Muscle of arm (tissue), 1 donor: ENCODE measurements at regions not wholly inside any gene's neighbourhood (a gene's known extent, or its start where the extent isn't known, plus 50 kb on each side); places are given as distances from the start of the nearest gene placed in this dataset.
"Not testable (repeated sequence)": the region's sequence is repeated elsewhere in the genome, so short reads cannot be mapped to it uniquely, and the experiment has no call there.

Experiments used
- DNase-seq: peaks from one replicate; pipeline ENCODE4 v3.0.0-alpha.2; 2013

DNA sequence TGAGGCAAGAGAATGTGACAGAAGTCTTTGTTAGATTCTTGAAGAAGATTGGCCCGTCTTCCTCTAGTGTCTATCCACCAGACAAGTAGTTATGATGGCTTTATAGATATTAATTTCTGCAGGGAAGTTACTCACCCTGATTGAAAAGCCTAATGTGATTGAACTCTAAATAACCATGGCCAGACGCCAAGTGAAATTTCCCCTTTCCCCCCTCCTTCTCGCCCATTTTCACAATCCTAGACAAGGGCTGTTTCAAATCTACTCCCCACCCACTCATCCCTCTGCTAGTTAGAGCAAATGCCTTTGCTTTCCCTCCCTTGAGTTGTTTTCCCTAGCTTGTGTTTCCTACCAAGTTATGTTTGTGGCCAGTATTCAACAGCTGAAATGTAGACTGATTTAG, 182.5 kb downstream of the TMEM167A start:
- DNase-seq = peak; percentile 15

DNA sequence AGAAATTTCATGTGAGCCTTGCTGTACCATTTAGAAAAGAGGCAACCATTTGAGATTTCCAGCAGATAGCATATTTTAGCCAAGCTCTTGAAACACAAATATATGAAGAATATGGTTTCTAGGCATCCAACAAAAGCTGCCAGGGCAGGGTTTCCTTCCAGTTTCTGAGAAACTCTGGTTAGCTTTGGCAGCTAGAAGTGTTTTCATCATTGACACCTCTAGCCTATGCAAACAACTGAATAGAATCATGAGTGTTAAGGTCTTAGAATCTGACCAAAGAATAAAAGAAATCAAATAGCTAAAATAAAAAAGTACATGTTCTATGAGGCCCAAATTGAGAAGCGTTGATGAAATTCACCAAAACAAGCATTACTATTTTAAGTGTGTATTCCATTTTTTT, 188.1 kb downstream of the TMEM167A start:
- no peak for DNase-seq

DNA sequence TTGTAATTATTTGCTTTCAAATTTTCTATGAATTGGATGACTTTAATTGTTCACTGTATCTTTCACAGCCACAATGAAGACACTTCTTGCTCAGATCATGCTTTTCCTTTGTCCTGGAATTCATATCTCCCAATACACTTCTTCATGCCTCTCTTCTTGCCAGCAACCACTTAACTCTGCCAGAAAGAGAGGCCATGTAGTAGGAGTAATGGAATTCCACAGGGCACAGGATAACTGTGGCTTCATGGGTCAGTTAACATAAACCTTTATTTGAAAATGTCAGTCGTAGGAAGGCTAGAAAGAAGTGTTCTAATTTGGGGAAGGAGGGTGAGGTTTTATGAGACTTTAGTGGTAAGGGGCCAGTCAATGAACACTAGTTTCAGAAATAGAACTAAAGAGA, 190.3 kb downstream of the TMEM167A start:
- DNase-seq = no peak

DNA sequence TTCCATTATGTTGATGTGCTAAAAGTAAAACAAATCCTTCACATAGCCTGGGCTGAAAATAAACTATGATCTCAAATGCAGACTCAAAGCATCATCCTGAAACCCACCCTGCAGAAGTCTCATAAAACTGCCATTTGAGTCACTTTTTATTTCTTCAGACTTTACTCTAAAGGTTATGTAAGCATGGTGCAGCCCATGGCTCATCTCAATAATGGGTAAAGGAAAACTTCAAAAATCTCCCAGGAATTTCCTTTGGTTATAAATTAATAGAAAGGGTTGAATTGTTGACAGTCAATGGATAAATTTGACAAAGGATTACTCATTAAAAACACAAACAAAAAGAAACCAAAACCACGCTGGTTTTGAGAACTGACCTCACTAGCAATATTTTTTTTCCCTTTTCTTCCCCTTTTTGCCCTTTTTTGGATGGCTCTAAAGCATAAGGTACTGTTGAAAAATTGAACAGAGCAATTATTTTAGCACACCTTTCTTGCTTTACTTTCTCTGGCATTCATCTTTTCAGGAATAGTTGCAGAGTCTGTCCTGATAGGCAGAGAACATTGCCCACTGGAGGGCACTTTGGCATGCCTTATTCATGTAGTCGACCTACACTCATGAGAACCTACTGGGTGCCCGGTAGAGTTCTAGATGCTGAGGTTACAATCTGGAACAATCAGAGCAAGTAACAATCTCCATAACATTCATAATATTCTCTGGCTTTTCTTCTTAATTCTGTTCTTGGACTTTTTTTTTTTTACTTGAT, 191.4 kb downstream of the TMEM167A start:
- DNase-seq = no peak

DNA sequence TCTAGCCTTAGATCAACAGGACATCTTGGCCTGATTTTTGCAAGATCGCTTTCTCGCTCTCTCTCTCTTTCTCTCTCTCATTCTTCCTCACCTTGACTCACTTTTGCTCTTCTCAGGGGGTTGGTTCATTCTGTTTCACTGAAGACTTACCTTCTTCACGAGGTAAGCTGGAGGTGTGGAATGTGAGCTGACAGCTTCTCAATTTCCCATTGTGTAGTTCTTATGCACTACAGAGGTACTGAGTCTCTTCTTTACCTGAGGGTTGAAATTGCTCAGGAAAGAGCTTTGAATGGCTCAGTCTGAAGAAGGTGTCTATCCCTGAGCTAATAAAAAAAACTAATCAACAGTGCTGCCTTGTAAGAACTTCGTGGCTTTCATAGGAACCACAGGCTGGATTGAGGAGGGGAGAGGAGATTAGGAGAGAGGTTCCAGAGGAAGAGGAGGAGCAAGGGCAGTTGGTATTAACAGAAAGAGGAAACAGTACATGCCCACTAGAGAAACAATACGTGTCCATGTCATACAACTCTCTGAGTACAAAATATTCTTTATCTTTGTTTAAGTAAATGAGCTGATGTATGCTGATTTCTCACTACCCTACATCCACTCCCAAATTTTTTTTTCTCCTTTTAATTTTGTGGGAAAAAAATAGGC, 192.2 kb downstream of the TMEM167A start:
- DNase-seq = no peak

DNA sequence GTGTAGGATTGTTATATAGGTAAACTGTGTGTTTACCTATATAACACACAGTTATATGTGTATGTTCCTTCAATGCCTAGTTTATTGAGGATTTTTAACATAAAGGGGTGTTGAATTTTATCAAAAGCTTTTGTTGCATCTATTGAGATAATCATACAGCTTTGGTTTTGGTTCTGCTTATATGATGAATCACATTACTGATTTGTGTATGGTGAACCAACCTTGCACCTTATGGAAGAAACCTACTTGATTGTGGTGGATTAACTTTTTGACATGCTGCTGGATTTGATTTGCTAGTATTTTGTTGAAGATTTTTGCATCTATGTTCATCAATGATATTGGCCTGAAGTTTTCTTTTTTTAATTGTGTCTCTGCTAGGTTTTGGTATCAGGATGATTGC, 194.9 kb downstream of the TMEM167A start:
- DNase-seq = no peak

DNA sequence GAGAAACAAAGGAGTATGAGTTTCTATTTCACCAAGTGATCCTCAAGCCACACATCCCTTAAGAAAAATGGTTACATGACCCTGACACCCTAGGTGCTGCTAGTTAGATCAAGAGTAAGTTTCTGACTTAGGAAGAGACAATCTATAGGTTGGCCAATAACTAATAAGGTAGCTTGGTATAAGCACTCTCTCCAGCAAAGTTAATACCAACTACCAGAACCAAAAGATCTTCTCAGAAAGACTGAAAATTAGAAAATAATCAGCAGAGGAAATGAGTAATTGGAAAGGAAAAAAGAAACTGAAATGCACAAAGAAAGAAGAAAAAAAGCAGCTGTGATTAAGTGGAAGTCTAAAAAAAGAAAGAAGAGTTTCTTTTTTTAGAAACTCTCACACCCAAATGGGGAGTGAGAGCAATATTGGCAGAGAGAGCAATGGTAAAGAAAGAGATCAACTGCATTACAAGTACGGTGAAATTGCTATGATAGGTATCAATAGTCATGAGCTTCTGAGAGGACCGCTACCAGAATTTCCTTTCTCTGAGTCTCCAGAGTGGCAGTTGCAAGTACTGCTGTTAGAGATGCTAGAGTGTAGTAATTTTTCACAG, 195.5 kb downstream of the TMEM167A start:
- DNase-seq = no peak

DNA sequence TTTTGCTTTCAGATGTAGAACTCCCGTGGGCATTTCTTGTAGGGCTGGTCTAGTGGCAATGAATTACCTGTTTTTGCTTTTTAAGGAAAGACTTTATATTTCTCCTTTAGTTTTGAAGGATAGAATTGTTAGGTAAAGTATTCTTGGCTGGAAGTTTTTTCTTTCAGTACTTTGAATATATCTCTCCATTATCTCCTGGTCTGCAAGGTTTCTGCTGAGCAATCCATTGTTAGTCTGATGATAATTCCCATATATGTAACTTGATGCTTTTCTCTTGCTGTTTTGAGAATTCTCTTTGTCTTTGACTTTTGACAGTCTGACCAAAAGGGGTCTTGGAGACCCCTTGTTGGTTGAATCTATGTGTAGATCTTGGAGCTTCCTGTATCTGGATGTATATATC, 198.1 kb downstream of the TMEM167A start:
- no peak for DNase-seq

DNA sequence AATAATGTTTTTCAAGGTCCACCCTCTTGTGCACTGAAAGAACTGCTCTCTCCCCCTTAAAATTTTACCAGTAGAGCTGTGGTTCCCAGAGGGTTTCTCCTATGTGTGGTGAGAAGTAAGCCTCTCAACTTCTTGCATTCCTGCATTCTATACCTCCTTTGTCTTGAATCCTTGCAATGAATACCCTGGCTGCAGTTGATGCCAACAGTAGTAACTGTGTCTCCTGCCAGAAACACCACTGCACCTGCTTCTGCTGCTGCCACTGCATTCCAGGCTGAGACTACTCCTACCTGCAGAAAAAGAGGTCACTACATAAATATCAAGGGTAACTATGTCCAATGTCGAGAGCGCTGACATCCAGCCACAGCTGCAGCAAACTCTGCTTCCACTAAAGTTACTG, 203.7 kb downstream of the TMEM167A start:
- DNase-seq = no peak

DNA sequence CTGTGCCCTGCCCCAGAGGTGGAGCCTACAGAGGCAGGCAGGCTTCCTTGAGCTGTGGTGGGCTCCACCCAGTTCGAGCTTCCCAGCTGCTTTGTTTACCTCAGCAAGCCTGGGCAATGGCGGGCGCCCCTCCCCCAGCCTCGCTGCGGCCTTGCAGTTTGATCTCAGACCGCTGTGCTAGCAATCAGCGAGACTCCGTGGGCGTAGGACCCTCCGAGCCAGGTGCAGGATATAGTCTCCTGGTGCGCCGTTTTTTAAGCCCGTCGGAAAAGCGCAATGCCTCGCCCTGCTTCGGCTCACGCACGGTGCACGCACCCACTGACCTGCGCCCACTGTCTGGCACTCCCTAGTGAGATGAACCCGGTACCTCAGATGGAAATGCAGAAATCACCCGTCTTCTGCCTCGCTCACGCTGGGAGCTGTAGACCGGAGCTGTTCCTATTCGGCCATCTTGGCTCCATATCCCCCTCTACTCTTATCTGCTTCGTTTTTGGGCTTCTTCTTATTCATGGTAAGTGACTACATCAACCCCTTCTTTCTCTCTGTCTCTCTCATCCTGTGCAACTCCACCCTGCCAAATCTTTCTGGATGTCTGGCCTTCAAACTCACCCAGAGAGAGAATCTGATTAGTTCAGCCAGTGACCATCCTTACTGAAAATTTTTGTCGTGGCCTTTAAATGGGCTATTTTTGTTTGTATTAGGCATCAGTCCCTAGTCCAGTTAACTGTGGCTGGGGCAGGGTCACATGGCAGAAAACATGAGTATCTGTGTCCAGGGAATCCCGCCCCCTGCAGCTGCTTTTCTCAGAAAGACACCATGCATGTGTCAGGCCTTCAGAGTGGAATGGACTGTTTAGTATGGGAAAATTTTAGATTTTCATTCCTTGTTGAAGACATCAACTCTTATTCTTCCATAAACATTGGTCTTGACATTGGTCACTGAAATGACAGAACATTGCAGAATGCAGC, 204.6 kb downstream of the TMEM167A start:
- not testable (repeated sequence) for DNase-seq

DNA sequence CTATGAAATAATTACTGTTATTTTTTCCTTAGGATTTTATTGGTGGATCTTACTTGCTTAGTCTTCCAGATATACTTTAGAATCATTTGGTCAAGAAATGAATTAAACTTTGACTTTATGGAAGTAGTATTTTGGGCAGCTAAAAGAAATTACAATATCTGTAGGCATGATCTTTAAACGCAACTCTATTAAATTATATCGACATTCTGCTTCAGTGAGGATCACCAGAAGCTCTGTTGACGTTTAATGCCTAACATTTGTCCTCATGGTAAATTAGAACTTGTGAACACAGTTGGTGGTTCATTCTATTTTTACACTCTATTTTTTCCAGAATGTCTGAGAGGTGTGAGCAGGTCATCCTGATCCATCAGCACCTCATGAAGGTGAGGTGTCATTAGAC, 211.6 kb downstream of the TMEM167A start:
- DNase-seq = no peak

DNA sequence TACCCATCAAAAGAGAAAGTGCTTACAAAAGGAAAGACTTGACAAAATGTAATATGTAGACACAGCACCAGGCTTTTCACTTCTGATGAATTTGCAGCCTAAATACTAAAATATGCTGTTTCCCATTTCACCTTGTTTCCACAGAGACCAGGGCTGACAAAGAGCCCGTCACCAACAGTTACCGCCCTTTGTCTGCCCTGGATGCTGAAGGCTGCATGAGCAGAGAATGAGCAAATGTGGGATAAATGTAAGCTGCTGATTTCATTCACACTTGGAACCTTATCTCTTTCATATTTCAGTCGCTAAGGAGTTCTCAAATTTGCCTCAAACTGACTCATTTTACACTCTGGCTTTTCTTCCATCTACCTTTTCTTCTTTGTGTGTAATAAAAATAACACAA, 213.9 kb downstream of the TMEM167A start:
- DNase-seq = no peak

DNA sequence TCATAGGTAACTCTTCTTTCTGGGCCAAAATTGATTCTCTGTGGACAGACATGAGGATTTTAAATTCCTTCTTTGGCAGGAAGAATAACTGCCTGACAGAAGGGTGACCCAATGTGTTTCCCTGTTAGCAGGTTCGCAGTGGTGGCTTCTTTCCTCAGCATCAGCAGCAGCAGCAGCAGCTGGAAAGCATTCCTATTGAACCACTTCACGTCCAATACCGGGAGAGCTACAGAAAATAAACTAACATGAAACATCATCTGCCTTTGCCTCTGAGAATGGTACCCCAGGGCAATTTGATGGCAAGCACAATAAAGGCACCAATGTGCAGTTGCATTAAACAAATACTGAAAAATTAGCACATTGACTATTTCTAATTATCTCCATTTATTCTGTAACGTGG, 214.5 kb downstream of the TMEM167A start:
- DNase-seq = no peak

DNA sequence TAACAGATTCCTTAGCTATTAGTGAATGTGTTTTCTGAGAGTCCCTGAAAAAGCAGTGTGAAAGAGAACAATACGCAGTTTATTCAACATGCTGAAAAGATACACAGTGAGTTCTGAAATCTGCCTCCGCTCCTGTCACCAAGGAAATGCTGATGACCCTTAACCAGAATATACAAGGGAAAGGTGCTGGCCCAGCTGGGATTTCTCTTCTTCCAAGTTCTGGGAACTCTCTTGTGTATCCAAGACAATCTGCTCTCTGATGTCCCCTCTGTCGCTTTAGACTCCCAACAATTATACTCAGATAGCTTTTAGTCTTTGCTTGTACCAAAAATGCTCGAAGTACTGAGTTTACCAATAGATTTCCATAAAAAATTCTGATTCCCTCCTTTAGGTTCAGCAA, 214.9 kb downstream of the TMEM167A start:
- no peak for DNase-seq

DNA sequence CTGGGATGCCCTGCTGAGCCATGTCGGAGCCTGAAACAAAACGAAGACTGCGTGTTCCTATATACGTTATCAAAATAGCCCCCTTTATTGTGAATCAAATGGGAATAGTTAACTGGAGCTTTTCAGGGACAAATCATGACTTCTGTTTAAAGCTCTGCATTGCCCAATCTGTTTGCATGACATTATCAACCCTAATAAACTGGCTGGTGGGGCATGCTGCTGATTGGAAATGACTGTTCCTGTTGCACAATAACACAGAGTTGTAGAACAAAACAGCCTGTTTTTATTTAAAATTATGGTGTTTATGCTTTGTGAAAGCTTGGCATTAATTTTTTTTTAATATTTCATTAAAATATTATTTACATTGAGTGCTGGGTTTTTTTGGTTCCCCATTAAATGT, 215.5 kb downstream of the TMEM167A start:
- no peak for DNase-seq

DNA sequence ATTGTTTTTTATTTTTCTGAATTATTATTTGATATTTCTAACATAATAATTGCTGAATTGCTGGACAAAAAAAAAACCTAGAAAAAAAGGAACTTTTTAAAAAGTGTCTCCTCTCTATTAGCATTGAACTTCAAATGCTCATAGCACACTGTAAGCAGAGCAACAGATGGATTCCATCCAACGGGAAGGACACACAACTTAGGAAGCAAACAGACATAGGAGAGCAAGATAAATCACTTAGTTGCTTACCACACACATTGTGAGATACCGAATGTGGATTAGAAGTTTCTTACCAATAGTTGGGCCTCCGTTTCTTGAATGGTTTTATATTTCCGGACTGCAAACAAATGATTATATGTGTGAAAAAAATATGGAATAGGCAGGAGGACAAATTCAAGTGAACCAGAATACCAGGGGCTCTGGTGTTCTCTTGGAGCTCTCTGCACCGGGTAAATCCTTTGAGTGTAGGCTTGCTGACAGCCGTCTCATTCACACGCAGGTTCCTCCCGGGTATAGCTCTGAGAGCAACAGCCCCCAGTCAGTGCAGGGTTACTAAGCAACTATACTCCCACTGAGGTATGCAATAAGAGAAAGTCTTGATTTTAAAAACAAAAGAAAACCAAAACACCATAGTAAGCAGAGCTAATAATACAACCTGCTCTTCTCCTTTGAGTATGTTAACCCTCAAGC, 217.6 kb downstream of the TMEM167A start:
- DNase-seq = peak; percentile 39

DNA sequence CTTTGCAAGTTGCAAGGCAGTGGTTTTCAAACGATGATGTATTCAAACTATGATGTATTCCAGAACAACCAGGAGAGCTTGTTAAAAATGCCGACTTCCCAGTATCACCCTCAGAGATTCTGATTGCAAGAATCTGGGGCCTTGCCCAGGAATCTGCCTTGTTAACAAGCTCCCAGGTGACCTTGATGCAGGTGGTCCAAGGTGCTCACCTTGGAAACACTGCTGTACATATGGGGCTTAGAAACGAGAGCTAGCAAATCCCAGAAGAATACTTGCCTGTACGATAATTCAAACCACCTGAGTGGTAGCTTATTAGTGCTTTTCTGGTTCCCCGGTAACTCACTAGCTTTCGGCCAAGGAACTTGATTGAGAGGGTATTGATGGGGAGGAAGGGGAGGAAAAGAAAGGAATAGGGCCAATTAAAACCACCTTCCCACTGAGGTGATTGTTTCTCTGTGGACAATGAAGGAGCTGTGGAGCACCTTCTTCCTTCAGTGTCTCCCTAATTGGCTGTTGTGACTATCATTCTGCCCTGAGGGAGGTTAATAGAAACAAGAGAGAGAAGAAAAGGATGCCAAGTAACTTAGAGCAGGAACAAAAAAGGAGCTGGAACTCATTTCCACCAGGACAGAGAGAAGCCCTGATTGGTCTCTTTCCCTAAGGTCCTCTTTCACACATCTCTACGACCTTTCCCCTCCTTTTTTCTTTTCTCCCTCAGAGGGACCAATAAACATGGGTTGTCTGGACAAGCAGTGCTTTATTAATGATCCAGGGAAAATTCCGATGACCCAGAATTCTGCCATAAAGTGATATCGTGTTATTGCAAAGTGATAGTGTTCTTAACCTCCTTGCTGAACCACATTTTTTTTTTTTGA, 218.8 kb downstream of the TMEM167A start:
- DNase-seq = peak; percentile 41

DNA sequence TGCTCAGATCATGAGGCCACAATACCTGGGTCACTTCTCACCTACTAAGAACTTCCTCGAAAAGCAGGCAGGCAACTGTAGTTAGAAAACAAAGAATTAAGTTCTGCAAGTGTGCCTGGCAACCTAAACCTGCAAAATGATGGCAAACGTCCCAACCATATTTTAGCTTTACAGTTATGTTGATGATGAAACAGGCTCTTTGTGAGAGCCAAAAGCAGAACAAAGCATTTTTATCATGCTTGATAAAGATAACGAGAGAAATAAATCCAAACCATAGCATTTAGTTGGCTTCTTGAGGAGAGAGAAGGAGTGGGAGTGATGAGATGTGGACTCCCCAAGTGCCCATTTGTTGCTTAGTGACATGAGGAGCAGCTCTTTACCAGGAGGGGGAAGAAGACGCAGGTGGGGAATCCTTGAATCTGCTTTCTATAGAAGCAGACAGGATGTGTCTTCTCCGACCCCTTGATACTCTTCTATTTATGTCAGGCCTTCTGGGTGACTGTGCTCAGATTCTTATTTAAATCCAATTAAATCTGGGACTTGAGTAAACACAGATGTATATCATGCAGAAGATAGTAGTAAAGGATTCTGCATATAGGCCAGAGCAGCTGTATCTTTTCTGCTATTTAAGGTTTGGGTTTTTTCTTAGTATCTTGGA, 221.2 kb downstream of the TMEM167A start:
- peak; percentile 61 for DNase-seq

DNA sequence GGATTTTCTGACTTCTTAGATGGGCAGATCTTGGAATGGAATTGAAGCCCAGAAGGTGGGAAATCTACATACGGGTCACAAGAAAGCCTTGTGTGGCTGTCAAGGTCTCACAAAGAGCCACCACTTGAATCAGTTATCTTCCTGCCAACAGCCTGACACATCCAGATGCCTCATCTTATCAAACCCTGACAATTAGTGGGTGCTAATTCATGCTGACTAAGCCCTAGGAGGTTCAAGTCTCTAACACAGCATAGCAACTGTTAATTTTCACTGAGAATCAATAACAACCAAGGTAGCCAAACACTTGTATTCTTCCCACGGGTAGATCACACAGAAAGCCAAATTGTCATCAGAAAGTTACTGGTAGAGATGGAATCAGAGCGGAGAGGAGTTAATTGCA, 222.2 kb downstream of the TMEM167A start:
- no peak for DNase-seq

DNA sequence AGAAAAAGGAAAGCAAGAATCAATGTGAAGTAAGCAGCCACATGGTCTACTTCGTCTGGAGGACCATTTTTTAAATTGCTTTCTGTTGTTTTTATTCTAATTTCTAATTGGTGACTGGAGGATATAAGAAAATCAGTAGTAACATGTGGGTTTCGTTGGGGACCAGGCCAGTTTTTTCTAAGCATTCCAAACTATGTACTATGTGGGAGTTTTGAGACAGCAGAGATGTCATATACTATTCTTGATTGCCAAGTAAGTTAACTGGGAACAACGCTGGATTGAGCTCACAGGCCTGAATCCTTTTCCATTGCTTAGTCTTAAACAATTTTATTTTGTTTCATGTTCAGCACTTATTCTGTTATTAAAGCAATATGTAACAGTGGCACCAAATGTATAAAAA, 225.7 kb downstream of the TMEM167A start:
- no peak for DNase-seq
